SK-N-SH treated with all-trans-retinoic acid at 6 μM for 48 hours (cell line): ENCODE measurements at regions not wholly inside any gene's neighbourhood (a gene's known extent, or its start where the extent isn't known, plus 50 kb on each side); places are given as distances from the start of the nearest gene placed in this dataset.

Experiments used
- ATAC-seq: fragments of 200-7000 bp; cut with Tn5 transposase; 3 replicates; pipeline ENCODE4 v1.9.1; 2020; ENCODE audit warnings: mild to moderate bottlenecking, moderate library complexity
- ARNTL ChIP-seq: fragments of 450-650 bp; formaldehyde crosslinking; IDR thresholded peaks from 2 replicates; pipeline ENCODE4 v1.5.0; 2020; ENCODE audit warnings: low read depth, mild to moderate bottlenecking, moderate library complexity, borderline replicate concordance
- BACH2 ChIP-seq: fragments of 250-450 bp; sonication (Bioruptor Pico); IDR thresholded peaks from 2 replicates; pipeline ENCODE4 v1.9.0; 2021; ENCODE audit warnings: mild to moderate bottlenecking, borderline replicate concordance
- CSDC2 ChIP-seq: fragments of 250-450 bp; sonication (Bioruptor Pico); IDR thresholded peaks from 2 replicates; pipeline ENCODE4 v1.5.0; 2020; ENCODE audit warnings: mild to moderate bottlenecking, moderate library complexity
- GLIS3 ChIP-seq: fragments of 250-450 bp; sonication (Bioruptor Pico); IDR thresholded peaks from 2 replicates; pipeline ENCODE4 v1.5.0; 2020; ENCODE audit warnings: mild to moderate bottlenecking, moderate library complexity
- ISL1 ChIP-seq: fragments of 250-450 bp; sonication (Bioruptor Pico); IDR thresholded peaks from 2 replicates; pipeline ENCODE4 v2.1.2; 2022; ENCODE audit warnings: mild to moderate bottlenecking, moderate library complexity
- OSR1 ChIP-seq: fragments of 250-450 bp; sonication (Bioruptor Pico); IDR thresholded peaks from 2 replicates; pipeline ENCODE4 v1.8.0; 2022; ENCODE audit warnings: moderate library complexity, mild to moderate bottlenecking, inconsistent platforms
- PPARA ChIP-seq: fragments of 250-450 bp; sonication (Bioruptor Pico); IDR thresholded peaks from 2 replicates; pipeline ENCODE4 v1.5.0; 2020; ENCODE audit warnings: mild to moderate bottlenecking, borderline replicate concordance
- SNAI2 ChIP-seq: fragments of 250-450 bp; sonication (Bioruptor Pico); IDR thresholded peaks from 2 replicates; pipeline ENCODE4 v1.5.0; 2020; ENCODE audit warnings: mild to moderate bottlenecking, moderate library complexity
- TCF4 ChIP-seq: fragments of 250-450 bp; sonication (Bioruptor Pico); IDR thresholded peaks from 2 replicates; pipeline ENCODE4 v1.8.0; 2021; ENCODE audit warnings: mild to moderate bottlenecking, moderate library complexity, borderline replicate concordance
- TOX ChIP-seq: fragments of 250-450 bp; sonication (Bioruptor Pico); IDR thresholded peaks from 2 replicates; pipeline ENCODE4 v1.8.0; 2021; ENCODE audit warnings: mild to moderate bottlenecking, moderate library complexity, borderline replicate concordance
- ZC3H10 ChIP-seq: fragments of 250-450 bp; sonication (Bioruptor Pico); IDR thresholded peaks from 2 replicates; pipeline ENCODE4 v1.5.1; 2021; ENCODE audit warnings: mild to moderate bottlenecking, moderate library complexity
- ZFP3 ChIP-seq: fragments of 250-450 bp; sonication (Bioruptor Pico); IDR thresholded peaks from 2 replicates; pipeline ENCODE4 v1.5.0; 2020; ENCODE audit warnings: mild to moderate bottlenecking, moderate library complexity
- ZFP30 ChIP-seq: fragments of 450-650 bp; formaldehyde crosslinking; IDR thresholded peaks from 2 replicates; pipeline ENCODE4 v1.5.0; 2022; ENCODE audit warnings: mild to moderate bottlenecking, moderate library complexity
- ZNF565 ChIP-seq: fragments of 450-650 bp; formaldehyde crosslinking; conservative IDR thresholded peaks from 2 replicates; pipeline ENCODE4 v1.5.0; 2020; ENCODE audit warnings: low read depth, mild to moderate bottlenecking, moderate library complexity
- ZNF70 ChIP-seq: fragments of 450-650 bp; formaldehyde crosslinking; IDR thresholded peaks from 2 replicates; pipeline ENCODE4 v1.5.0; 2020; ENCODE audit warnings: mild to moderate bottlenecking, moderate library complexity
- ZNF8 ChIP-seq: fragments of 450-650 bp; formaldehyde crosslinking; IDR thresholded peaks from 2 replicates; pipeline ENCODE4 v1.5.0; 2020; ENCODE audit warnings: mild to moderate bottlenecking, moderate library complexity
- TF ChIP-seq, protein P1 (sequence below): fragments of 250-450 bp; sonication (Bioruptor Pico); IDR thresholded peaks from 2 replicates; pipeline ENCODE4 v1.5.1; 2020; ENCODE audit warnings: low read depth, mild to moderate bottlenecking, moderate library complexity
- TF ChIP-seq, protein P2 (sequence below): fragments of 250-450 bp; sonication (Bioruptor Pico); IDR thresholded peaks from 2 replicates; pipeline ENCODE4 v1.5.1; 2021; ENCODE audit warnings: mild to moderate bottlenecking, moderate library complexity
- TF ChIP-seq, protein P3 (sequence below): fragments of 250-450 bp; sonication (Bioruptor Pico); IDR thresholded peaks from 2 replicates; pipeline ENCODE4 v1.5.0; 2020; ENCODE audit warnings: mild to moderate bottlenecking, moderate library complexity

DNA sequence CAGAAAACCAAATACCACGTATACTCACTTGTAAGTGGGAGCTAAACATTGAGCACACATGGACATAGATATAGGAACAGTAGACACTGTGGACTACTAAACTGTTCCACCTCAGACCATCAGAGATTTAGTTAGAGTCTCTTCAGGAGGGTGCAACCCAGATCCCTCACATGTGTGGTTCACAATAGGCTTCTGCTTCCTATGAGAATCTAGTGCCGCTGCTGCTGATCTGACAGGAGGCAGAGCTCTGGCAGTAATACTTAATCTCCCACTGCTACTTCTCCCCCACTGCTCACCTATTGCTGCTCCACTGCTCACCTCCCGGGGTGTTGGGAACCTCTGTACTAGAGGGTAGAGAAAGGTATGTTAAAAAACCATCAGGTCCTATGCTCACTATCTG lies 533.3 kb downstream of the NSUN3 start:
- no peak for ATAC-seq
- TF ChIP-seq, protein P1, sequence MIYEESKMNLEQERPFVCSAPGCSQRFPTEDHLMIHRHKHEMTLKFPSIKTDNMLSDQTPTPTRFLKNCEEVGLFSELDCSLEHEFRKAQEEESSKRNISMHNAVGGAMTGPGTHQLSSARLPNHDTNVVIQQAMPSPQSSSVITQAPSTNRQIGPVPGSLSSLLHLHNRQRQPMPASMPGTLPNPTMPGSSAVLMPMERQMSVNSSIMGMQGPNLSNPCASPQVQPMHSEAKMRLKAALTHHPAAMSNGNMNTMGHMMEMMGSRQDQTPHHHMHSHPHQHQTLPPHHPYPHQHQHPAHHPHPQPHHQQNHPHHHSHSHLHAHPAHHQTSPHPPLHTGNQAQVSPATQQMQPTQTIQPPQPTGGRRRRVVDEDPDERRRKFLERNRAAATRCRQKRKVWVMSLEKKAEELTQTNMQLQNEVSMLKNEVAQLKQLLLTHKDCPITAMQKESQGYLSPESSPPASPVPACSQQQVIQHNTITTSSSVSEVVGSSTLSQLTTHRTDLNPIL (CRISPR knock-in tag), result no peak
- TF ChIP-seq, protein P2, sequence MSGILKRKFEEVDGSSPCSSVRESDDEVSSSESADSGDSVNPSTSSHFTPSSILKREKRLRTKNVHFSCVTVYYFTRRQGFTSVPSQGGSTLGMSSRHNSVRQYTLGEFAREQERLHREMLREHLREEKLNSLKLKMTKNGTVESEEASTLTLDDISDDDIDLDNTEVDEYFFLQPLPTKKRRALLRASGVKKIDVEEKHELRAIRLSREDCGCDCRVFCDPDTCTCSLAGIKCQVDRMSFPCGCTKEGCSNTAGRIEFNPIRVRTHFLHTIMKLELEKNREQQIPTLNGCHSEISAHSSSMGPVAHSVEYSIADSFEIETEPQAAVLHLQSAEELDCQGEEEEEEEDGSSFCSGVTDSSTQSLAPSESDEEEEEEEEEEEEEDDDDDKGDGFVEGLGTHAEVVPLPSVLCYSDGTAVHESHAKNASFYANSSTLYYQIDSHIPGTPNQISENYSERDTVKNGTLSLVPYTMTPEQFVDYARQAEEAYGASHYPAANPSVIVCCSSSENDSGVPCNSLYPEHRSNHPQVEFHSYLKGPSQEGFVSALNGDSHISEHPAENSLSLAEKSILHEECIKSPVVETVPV, result no peak
- no peak for TF ChIP-seq ARNTL (CRISPR knock-in tag)
- TF ChIP-seq ZC3H10 (CRISPR knock-in tag), result no peak
- TF ChIP-seq OSR1 (CRISPR knock-in tag), result no peak
- no peak for TF ChIP-seq ZFP30
- no peak for TF ChIP-seq TOX (CRISPR knock-in tag)
- no peak for TF ChIP-seq GLIS3 (CRISPR knock-in tag)
- TF ChIP-seq ZNF8 (CRISPR knock-in tag), result no peak

DNA sequence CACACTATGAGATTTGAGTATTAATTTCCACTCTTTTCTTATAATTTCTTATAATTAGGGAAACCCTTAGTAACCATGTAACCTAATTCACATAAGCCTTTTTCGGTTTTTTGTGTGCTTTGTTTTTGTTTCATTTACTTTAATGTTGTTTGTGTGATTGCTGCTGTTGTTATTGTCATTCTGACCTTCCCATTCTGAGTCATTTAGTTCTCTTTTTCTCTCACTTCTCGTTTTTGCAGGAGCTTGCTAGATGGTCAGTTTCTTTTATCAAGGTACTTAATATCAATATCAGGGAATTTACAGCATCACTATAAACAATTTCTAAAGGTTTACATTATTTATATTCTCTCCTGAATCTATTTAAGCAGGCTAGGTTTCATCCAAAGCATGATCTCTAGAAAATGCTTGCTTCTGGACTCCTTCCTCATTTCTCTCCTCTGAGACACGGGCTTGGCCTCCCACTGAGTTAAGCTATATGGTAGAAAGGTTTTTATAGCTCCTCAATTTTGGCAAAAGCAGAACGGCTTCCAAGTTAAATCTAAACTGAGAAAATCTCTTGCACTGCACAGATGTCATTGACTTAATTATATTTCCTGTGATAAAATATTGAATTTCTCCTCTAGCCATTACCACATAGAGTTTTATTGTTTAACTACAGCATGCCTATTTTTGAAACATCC lies 534.2 kb downstream of the NSUN3 start:
- TF ChIP-seq BACH2 (CRISPR knock-in tag), result no peak
- TF ChIP-seq ZFP30, result no peak
- TF ChIP-seq ARNTL (CRISPR knock-in tag), result no peak
- TF ChIP-seq, protein P1 (CRISPR knock-in tag), result no peak
- no peak for TF ChIP-seq GLIS3 (CRISPR knock-in tag)
- no peak for TF ChIP-seq TCF4 (CRISPR knock-in tag)
- no peak for TF ChIP-seq SNAI2 (CRISPR knock-in tag)
- TF ChIP-seq, protein P3, sequence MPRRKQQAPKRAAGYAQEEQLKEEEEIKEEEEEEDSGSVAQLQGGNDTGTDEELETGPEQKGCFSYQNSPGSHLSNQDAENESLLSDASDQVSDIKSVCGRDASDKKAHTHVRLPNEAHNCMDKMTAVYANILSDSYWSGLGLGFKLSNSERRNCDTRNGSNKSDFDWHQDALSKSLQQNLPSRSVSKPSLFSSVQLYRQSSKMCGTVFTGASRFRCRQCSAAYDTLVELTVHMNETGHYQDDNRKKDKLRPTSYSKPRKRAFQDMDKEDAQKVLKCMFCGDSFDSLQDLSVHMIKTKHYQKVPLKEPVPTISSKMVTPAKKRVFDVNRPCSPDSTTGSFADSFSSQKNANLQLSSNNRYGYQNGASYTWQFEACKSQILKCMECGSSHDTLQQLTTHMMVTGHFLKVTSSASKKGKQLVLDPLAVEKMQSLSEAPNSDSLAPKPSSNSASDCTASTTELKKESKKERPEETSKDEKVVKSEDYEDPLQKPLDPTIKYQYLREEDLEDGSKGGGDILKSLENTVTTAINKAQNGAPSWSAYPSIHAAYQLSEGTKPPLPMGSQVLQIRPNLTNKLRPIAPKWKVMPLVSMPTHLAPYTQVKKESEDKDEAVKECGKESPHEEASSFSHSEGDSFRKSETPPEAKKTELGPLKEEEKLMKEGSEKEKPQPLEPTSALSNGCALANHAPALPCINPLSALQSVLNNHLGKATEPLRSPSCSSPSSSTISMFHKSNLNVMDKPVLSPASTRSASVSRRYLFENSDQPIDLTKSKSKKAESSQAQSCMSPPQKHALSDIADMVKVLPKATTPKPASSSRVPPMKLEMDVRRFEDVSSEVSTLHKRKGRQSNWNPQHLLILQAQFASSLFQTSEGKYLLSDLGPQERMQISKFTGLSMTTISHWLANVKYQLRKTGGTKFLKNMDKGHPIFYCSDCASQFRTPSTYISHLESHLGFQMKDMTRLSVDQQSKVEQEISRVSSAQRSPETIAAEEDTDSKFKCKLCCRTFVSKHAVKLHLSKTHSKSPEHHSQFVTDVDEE (CRISPR knock-in tag), result no peak
- TF ChIP-seq ISL1 (CRISPR knock-in tag), result no peak
- TF ChIP-seq ZNF8 (CRISPR knock-in tag), result no peak
- TF ChIP-seq PPARA (CRISPR knock-in tag), result no peak
- TF ChIP-seq, protein P2, result no peak
- TF ChIP-seq CSDC2 (CRISPR knock-in tag), result no peak
- TF ChIP-seq ZFP3, result no peak
- TF ChIP-seq ZC3H10 (CRISPR knock-in tag), result no peak
- TF ChIP-seq ZNF70 (CRISPR knock-in tag), result no peak
- no peak for TF ChIP-seq TOX (CRISPR knock-in tag)
- TF ChIP-seq ZNF565 (CRISPR knock-in tag), result no peak
- ATAC-seq, result no peak

DNA sequence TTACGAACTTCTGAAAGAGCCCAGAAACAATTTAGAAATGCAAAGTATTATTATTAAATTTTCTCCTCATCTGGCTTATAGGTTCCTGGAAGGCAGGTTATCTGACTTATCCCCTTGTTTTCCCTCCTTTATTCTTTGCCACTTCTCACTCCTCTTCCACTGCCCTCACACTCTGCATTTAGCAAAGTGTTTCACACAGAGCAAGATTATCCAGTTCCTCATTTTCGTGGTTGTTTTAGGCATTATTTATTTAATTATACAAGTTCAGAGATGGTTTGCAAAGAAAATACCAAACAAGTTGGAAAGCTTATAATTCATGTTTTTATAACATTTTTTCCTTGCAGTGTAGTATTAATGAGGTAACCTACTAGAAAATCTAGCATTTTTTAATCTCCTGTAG lies 544.9 kb downstream of the NSUN3 start:
- TF ChIP-seq CSDC2 (CRISPR knock-in tag), result no peak
- no peak for TF ChIP-seq ZNF565 (CRISPR knock-in tag)
- TF ChIP-seq TOX (CRISPR knock-in tag), result no peak
- TF ChIP-seq TCF4 (CRISPR knock-in tag), result no peak
- no peak for TF ChIP-seq ZNF70 (CRISPR knock-in tag)
- TF ChIP-seq ZC3H10 (CRISPR knock-in tag), result no peak
- no peak for ATAC-seq
